ENCODE measurements at regions not wholly inside any gene's neighbourhood (a gene's known extent, or its start where the extent isn't known, plus 50 kb on each side); places are given as distances from the start of the nearest gene placed in this dataset.

DNA sequence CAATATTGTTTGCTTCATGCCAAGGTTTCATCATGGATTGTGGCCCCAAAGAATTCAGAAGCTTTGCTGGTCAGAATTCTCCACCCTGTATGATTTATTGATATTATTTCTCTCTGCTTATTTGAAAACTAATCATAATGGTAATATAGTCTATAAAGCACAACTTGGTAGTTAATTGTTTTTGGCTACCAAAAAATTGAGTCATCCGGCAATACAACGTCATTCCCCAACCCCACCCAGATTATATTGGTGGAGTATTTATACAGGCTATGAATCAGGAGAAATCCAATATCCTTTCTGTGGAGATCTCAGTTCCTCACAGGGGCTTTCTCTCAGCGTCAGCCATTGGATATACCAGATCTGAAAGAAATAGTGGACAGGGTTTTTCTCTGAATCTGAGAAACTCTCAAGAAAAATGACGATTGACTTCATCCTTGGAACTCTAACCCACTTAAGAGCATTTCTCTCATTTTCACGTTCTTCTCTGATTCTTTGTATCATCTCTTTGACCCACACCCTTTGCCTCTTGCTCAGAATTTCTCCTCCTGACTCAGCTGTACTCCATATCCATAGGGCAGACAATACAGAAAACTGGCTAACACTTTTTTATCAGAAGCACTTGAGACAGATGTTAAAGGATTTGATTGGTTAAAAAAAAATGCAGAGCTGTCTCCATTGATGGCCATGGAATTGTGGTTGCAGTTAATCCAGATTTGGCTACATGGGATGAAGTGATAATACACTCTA lies 1055.8 kb upstream of the CADM2 start:
- DNase-seq, result no peak

DNA sequence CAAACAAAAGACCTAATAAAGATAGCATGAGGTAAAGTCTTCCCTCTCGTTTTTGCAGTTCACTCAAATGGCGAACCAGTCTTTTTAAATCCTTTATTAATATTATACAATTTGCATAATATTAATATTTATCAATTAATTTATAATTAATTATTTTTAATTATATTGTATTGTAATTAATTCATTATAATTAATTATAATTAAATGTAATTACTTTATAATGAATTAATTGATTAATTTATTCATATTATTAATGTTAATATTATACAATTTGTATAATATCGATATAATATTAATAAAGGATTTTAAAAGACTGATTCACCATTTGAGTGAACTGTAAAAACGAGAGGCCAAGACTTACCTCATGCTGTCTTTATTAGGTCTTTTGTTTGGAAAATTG lies 1045.4 kb upstream of the CADM2 start:
- DNase-seq, result no peak

DNA sequence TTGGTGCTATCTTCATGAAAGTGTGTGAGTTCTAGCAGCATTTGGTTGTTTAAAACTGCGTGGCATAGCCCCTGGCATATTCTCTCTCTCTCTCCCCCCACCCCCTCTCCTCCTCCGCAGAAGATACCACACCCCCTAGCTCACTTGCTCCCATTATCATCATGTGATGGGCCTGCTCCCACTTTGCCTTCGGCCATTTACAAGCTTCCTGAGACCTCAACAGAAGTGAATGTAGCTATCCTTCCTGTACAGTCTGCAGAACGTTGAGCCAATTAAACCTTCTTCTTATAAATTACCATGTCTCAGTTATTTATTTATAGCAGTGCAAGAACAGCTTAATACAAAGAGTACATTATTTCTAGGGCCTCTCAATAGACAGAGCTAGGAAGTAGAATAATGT lies 1032.5 kb upstream of the CADM2 start:
- no peak for DNase-seq

DNA sequence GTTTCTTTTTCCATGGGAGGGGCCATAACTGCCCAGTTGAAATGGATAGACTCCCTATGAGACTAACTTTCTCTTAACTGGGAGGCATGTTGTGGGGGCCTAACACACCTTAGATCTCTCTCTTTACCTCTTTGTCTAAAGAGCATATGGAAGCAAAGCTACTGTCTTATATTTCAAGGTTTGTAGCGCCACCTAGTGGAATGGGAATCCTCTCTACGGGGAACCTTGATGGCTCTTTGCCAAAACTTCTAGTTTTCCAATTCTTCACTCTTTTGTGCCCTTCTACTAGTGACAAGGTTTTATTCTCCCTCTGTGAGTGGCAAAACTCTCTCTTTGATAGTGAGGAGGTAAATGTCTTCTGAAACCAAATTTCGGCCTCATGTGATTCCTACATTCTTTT lies 1030.4 kb upstream of the CADM2 start:
- no peak for DNase-seq

DNA sequence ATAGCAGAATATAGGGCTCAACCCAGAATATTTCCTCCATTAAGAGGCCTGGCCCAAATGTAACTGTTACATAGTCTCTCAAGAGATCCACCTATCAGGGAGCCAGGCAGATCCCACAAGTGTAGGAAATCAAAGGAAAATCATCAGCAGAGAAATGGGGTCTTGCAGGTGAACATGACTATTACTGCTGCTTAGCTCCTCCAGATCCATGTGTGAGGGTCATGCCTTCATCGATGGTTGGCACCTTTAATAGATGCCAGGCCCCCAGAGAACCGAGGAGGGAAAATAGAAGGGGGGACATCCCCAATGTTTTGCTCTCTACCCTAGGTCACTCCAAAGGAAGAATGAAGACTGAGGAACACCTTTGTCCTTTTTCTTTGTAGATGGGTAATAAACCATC lies 1029.9 kb upstream of the CADM2 start:
- no peak for DNase-seq

DNA sequence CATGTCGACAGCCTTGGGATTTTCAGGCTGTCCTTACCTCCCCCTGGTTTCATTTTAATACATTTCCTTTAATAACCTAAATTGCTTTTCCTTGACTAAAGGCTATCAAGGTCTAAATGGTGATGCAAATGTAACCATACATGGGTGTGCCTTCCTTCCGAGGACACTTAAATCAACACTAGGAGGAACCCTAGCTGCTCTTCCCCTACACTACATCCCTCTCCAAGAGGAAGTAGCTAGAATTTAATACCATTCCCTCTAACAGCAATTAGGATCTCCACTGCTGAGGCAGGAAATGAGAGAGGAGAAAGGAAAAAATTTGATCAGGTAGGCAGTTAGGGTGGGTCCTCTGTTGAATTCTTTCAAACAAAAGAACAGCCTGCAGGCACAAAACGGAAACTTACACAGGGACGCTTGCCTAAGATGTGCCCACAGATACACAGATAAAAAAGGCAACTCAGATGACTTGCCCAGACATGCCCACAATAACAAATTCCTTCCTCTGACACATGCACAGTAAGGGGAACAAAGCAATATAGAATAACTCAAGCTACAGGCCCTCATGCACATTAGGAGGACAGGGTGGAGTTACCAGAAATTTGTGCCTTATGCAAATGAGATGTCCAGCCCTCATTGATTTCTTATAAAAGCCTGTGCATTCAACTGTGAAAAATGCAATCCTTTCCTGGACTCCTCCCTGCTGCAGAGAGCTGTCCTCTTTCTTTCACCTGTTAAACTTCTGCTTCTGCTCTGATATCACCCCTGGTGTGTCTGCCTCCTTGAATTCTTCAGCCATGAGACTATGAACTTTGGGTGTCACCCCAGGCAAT lies 1024.4 kb upstream of the CADM2 start:
- DNase-seq, result no peak

DNA sequence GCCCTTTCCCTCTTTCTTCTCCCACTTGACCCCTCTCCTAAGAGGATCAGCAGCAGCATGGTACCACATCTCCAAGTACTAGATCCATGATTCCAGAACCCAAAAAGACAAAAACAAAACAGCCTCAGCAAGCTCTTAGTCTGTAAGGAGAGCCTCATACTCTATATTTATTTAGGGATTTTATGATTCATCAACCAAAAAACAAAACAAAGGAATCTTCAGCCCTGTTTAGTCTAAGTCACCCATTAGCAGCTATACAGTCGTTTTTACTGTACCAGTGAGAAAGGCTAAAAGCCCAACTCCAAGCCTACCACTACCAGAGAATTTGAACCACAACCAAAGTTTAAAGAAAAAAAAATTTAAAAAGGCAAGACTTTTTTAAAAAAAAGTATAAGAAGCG lies 1020.3 kb upstream of the CADM2 start:
- DNase-seq, result no peak

DNA sequence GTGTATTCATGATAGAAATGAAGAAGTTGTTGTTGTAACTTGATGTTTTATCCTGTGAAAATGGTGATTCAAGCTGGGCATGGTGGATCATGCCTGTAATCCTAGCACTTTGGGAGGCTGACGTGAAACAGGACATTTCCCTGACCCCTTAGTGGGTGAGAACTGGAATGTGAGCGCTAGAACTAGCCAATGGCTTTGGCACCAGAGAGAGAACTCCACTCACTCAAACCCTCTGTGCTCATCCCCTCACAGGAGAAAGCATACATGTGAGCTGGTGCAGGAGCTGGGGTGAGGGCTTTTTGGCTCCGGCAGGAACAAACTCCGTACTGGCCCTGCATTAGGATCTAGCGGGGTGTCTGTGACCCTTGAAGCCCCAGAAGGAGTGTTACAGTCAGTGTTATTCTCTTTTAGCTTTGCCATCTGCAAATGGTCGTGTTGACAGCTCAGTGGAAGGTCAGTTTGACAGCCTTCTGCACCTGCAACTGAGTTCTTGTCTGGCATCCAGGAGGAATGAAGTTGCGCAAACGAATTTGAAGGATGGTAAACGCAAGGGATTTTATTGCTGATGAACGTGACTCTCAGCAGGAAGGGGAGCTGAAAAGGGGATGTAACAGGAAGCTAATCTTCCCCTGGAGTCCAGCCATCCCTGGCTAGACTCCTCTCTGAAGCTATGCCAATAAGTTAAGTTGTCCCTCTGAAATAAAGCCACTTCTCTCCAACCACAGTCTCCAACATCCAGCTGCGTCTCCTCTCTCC lies 1016.6 kb upstream of the CADM2 start:
- DNase-seq, result no peak

DNA sequence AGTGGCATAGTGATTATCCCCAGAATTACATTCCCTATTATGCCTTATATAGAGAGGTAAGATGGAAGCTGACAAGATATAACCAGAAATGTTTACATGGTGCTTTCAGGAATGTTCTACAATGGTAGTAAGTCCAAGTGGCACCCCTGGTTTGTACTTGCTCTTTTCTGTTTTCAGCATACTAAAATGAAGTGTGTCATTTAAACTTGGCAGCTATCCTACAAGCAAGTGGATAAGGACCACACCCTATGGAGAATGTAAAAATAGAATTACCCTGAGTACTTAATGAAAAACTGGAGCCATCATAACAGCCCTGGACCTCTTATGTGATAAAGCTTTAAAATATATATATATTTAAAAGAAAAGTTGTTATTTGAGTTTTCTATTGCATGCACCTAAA lies 1012.7 kb upstream of the CADM2 start:
- DNase-seq, result no peak

DNA sequence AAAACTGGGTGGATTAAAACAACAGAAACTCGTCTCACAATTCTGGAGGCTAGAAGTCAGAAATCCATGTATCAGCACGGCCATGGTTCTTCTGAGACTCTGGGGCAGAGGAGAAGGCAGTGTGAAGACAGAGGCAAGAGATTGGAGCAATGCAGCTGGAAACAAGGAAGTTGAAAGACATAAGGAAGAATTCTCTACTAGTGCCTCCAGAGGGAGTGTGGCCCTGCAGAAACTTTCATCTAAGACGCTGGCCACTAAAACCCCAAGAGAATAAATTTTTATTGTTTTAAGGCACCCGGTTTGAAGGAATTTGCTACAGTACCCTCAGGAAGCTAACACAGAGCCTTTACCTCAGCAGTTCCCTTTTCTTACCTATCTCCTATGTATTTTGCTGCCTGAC lies 1012.2 kb upstream of the CADM2 start:
- DNase-seq, result no peak

DNA sequence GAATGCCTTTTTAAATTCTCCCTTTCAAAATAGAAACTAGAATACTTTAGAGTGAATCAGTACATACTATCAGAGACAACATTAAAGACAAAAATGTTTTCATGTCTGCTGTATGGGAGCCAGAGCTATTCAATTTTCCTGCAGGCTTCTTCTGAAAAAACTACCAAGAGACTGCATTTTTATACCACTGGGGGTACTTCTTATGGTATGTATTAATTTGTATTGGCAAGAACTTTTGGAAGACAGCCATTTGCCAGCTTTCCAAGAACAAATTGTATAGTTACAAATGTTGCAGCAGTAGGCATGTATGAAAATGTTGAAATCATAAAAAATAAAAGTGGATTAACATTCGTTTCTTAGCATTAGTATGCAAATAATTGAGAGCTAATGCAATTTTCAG lies 1010.0 kb upstream of the CADM2 start:
- no peak for DNase-seq

DNA sequence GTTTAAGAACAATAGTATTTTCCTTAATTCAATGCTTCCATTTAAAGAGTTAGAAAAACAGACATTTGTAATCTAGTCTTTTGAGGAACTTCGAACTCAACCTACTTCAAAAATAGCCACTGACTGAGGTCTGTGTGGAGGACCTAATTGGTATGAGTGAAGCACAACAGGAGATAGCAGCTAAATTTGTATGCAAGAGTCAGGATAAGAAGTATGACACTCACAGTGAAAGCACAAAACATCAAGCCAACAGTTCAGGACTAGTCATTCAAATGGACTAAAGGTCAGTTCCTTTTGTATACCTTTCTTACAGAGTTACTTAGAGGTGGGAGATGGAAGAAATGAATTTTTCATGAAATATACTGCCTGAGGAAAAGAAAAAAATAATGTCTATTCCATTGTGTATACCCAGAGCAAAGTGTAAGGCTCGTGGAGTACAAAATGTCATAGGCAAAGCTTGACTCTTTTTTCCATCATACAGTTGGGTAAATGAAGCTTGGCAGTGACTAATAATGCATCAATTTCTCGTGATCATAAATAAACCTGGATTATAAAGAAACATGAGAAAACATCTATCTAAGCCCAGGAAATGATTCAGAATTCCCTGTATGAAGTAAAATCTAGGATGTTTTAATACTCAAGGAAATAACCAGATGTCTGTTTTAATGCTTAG lies 1005.2 kb upstream of the CADM2 start:
- DNase-seq, result no peak

DNA sequence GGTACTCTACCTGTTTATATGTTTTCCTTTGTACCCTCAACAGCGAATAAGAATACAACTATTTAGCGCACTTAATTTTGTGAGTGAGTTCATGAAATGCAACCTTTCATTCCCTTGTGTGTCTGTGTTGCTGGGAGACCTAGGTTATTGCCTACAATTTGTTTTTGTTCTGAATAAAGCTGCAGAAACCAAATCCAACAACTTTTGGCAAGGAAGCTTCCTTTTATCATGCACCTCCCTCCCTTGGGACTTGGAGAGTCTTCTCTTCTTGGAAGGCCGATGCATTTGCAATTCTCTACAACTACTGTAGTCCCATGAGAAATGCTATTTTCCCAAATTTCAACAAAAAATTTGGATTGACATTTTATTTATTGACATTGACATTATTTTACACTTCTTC lies 1002.4 kb upstream of the CADM2 start:
- DNase-seq, result no peak

DNA sequence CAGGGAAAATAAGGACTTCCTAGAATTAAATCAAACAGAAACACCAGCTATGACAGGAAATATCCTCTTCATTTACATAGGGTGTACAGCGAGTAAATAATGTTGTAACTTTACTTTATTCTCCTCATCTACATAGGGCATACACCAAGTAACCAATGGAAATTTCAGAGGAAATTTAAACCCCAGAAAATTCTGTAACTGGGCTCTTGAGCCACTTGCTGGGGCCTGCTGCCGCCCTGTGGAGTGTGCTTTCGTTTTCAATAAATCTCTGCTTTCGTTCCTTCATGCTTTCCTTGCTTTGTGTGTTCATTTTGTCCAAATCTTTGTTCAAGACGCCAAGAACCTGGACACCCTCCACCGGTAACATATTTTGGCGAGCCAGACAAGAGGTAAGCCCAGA lies 990.4 kb upstream of the CADM2 start:
- no peak for DNase-seq

DNA sequence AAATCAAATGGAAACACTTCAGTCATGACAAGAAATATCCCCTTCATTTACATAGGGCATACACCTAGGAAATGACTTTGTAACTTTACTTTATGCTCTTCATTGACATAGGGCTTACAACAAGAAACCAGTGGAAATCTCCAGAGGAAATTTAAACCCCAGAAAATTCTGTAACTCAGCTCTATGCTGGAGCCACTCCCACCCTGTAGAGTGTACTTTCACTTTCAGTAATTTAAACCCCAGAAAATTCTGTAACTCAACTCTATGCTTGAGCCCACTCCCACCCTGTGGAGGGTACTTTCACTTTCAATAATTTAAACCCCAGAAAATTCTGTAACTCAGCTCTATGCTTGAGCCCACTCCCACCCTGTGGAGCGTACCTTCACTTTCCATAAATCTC lies 987.1 kb upstream of the CADM2 start:
- DNase-seq, result no peak

DNA sequence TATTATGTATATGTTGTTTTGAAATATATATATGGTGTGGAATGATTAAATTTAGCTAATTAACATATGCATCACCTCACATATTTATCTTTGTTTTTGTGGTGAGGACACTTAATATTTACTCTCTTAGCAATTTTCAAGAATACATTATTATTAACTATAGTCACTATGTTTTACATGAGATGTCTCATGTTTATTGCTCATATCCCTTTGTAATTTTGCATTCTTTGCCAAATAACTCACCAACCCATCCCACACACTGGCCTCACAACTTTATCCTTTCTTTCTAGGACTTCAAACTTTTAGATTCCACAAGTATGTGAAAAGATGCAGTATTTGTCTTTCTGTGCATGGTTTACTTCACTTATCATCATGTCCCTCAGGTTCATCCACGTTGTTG lies 950.2 kb upstream of the CADM2 start:
- no peak for DNase-seq

DNA sequence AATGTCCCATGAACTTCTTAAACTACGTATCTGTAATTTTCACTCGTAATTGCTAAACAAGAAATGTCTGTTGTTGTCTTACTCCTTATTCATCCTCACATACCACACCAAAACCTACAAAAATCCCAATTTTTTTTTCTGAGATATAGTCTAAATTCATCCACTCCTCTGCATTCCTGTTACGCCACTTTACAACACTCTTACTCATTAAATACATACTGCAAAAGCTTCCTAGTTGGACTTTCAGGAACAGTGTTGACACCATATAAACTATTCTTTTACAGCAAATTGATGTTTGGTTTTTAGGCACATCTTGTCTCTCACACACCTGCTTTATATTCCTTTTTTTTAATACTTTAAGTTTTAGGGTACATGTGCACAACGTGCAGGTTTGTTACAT lies 934.9 kb upstream of the CADM2 start:
- no peak for DNase-seq

DNA sequence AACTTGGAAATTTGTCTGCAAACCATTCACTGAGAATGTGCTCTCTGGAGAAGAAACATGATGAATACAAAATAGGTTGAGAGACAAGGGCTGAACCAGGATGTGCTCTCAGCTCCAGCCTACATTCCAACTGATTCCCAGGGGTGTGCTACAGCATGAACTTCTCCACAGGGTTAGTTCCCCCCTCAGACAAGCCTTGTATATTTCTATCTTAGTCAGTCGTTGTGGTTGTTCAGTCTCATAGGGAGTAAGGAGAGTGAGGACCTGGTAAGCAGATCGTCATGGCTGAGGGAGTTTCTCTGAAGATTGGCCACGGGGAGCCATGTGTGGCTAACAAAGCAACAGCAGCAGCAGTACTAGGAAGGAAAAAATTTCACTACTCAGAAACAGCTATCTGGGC lies 919.7 kb upstream of the CADM2 start:
- DNase-seq, result no peak

DNA sequence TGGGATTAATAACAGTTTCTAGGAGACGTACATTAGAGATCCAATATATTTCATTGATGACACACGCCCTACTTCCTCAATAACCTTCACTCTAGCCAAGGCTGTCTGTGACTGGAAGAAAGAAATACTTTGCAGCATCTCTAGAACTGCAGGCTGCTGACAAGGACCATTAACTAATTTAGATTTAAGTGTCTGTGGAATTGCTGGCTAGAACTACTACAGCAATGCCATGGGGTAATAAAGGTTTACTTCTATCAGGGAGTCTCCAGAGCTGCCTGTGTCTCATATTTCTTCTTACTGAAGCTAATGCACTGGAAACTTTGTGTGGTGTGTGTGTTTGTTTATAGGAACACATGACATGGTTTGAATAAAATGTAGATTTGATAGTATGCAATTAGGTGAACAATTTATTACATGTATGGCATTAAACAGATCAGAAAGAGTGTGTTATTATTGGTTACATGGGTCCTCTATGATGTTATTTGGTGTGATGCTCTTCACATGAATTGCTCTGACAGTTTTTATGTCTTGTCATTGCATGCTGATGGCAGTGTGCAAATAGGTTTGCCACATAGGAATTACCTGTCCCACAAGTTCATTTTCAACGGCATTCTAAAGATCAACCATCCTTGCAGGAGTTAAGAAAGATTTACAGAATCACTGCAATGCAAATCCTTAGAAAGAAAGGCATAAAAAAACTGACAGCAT lies 916.2 kb upstream of the CADM2 start:
- no peak for DNase-seq

DNA sequence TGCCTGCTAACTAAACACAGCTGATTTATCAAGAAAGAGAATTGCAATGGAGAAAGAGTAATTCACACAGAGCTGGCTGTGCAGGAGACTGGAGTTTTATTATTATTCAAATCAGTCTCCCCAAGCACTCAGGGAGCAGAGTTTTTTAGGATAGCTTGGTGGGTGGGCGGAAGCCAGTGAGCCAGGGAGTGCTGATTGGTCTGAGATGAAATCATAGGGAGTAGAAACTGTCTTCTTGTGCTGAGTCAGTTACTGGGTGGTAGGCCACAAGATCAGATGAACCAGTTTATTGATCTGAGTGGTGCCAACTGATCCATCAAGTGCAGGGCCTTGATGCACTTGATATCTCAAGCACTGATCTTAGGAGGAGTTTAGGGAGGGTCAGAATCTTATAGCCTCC lies 891.9 kb upstream of the CADM2 start:
- DNase-seq, result no peak

DNA sequence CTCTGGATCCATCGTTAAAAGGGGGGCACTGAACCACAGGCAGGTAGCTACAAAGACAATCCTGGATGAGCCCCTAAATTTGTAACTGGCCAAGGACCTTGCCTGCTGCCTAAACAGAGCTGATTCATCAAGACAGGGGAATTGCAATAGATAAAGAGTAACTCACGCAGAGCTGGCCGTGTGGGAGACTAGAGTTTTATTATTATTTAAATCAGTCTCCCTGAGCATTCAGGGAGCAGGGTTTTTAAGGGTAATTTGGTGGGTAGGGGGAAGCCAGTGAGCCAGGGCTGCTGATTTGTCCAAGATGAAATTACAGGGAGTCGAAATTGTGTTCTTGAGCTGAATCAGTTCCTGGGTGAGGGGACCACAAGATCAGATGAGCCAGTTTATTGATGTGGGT lies 885.1 kb upstream of the CADM2 start:
- DNase-seq, result no peak

DNA sequence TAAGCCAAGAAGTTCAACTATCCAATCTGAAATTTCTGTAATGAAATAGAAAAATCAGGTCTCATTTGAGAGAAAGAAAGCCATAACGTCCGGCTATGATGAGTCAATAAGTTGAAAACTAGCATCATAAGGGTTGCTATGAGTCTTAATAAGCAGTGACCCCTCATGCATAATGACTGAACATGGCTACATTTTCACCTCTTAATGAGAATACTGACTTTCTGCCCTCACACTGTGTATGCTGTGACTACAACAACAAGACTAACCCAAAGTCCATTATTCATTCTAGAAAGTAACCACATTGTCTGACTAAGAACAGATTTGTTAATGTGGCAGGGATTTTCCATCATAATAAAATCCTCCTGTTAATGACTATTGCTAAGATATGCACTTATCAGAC lies 884.0 kb upstream of the CADM2 start:
- DNase-seq, result no peak

DNA sequence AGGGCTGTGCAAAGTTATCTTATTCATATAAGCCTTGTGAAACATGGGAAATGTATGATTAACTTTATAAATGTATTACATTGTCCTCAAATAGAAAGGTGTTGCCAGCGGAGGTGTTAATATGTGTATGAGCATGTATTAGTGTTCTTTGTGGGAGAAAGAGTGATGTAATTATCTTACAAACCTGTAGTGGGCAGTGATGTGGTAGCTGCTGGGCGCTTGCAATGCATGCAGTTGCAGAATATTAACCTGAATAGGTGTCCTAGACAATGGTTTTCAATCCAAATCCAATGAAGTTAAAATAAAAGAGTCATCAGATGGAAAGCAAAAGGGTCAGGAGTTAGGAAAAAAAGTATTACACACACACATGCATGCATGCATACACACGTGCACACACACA lies 881.3 kb upstream of the CADM2 start:
- DNase-seq, result no peak

All from NCI-H524 treated with DMSO at 0.1 percent for 48 hours (cell line).